GM19463 (cell line): ENCODE measurements at regions not wholly inside any gene's neighbourhood (a gene's known extent, or its start where the extent isn't known, plus 50 kb on each side); places are given as distances from the start of the nearest gene placed in this dataset.

ENCODE experiments used
- ATAC-seq: cut with Tn5 transposase; IDR thresholded peaks from one replicate; pipeline ENCODE4 v1.9.1; 2021; ENCODE audit warnings: mild to moderate bottlenecking, moderate library complexity; ENCODE audit not compliant: unreplicated experiment

GRCh38 chr4:140250989-140251552, 97.1 kb upstream of the MAML3 start:
- no peak for ATAC-seq

DNA sequence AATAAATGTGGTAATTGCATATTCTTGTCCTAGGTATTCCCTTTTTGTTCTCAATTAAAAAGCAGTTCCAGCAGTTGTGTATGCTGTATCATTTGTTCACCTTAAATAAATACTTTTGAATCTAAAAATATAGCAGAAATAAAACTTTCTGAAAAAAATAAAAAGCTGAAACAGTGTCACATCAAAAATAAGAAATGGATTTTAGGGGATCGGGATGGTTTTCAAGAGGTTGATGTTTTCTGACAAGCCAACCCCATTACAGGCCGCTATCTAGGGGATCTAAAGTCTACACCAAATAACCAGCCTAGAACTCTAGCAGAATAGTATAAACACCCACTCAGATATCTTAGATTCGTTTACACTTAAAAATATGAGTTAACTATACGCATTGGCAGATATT, 95.4 kb upstream of the MAML3 start:
- ATAC-seq, result no peak

- ATAC-seq, result no peak
Observed at GRCh38 chr4:140247237-140247636, 93.3 kb upstream of the MAML3 start.

GRCh38 chr4:140246216-140246615, 92.2 kb upstream of the MAML3 start:
- no peak for ATAC-seq

DNA sequence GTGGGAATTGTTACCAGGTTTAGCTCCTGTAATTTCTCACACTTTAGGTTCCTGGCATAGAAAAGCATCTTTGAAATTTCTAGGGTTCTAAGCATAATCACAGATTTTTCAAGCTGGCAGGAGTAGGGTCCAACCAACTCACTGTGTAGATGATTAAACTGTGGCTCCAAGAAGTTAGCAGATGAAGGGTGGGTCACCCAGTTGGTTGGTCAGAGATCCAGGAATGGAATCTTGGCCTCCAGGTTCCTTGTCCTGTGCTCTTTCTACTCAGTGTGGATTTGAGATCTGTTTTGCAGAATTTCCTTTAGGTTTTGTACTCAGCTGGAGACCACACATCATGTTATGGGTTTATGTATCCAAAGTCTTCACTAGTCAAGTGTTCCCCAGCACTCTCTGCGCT, 90.3 kb upstream of the MAML3 start:
- ATAC-seq, result no peak

DNA sequence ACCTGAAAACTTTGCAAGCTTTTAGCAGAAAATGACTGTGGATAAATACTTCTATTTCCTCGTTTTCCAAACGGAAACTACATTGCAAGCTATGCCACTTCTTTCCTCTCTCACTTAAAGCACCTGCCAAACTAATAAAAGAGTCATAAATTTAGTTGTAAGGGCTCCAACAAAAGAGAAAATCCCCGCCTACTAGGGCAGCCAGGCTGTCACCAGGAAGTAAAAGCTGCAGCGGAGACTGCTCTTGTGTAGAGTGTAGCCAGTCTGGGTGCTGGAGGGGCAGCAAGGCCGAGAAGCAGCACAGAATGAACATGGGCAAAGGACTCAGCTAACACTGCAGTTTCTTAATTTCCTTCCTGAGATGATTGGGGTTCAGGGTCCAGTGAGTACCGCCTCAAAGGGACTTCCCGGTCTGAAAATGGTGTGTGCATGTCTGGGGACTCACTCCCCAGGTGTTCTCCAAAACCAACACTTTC, 89.3 kb upstream of the MAML3 start:
- ATAC-seq, result peak; percentile 79

DNA sequence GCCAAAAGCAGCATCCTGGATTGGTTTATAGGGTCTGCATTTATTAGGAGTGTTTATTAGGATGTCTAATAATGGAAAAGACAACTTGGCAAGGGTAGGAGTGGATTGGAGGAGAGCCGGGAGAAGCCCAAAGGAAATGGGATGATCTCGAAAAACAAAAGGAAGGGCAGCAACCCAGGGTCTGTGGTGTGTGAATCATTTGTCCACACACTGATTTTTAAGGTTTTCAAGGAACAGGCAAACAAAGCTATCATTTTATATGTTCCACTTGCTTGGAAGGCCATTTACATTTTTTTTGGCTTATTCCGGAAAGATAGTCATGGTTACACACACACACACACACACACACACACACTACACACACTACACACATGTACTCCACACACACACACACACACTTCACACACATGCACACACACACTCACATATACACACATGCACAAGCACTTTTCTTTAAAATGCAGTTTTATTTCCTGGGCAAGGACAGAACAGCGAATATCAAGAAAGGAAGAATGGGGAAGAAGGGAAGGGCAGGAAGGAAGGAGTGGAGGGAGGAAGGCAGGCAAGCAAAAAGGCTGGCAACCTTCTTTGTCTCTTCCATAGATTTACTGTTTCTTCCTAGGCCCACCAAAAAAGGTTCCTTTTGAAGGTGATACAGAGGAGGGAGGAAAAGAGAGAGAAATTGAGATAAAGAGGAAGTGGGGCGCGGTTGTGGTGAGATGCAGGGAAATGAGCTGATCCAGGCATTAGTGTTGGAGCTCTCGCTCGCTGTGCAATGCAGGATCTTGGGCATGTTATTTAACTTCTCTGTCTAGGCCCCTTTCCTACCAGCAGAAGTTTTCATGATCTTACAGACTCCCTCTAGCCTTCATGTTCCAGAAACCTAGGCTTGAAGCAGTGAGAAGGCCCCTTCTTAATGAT, 88.6 kb upstream of the MAML3 start:
- peak; percentile 64 for ATAC-seq

- no peak for ATAC-seq
Observed at GRCh38 chr4:140240237-140240636, 86.3 kb upstream of the MAML3 start.

- no peak for ATAC-seq
Observed at GRCh38 chr4:140239311-140239710, 85.3 kb upstream of the MAML3 start.

DNA sequence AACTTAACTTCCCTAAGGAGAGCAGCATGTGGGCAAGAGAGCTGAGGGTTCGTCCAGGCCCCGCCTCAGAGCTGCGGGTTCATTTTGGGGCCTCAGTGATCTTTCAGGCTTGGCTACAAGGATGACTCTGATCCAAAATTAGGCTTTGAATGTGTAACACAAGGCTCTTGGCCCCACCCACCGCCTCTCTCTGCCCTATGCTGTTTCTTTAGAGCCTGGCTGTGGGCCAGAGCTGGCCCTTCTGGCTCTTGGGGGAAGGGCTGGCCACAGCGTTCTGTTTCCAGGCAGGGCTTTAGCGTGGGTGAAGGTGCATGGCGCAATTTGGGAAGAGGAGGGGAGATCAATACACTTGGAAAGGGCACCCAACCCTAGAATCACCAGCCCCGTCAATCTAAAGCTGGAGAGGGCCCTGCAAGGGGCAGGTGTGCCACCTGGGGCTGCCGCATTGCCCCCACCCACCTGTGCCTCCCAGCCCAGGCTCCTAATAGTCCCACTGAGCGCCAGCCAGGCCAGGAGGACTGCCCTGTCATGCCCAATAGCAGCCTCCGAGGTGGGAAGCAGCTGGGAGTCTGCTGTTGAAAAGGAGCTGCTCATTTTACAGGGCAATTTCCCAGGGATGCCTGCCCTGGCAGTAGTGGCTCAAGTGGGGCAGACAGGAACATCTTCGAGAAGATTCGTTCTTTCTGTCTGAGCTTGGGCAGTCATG, 84.5 kb upstream of the MAML3 start:
- no peak for ATAC-seq

DNA sequence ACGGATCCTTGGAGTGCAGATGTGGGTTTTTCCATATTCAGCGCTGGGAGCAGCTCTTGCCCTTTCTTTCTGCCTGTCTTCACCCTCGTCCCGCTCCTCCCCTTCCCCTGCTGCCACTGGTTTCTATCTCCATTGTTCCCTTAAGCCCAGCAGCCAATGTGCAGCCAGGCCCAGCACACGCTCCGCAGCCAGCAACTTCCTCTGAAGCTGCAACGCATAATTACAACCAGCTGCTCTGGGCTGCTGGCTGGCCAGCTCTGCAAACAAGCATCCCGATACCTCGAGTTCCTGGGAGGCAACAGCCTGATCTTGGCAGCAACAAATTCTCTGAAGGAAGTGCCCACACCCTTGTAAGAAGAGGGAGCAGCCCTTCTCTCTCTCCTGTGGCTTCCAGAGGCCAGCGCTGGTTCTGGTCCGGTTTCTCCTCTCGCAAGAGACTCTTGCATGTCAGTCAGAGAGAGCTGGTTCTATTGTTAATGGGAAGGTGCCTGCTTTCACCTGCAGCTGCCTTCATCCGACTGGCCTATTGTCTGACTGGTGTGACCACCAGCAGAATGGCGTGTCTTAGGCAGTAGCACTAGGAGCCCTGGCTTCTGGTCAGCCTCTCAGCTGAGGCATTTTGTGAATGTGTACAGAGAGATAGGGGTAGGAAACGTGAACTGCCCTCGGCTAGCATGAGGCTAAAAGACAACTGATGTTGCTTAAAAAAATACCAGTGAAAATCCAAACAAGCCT, 83.8 kb upstream of the MAML3 start:
- no peak for ATAC-seq

DNA sequence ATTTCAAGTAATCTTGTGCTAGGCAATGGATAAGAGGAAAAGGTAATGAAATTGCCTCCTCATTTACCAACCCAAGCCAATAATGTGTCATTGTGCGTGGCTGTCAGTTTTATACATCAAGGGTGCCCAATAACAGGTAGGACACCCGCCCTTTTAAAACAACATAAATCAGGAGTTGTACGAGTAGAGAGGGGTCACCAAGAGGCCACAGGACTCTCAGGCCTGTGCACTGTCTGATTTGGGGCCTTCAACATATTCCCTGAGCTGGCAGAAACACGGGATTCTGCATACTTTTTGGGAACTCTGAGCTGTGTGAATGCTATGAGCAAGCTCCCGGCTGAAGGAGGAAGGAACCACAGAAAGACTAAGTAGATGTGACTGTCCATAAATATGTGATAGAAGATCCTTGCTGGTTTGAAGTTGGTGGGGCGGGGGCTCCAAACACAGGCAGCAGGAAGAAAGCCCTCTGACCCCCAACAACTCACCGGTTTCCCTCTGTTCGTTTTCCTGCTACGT, 82.7 kb upstream of the MAML3 start:
- ATAC-seq, result no peak

- no peak for ATAC-seq
Observed at GRCh38 chr4:140234697-140235060, 80.7 kb upstream of the MAML3 start.

- ATAC-seq, result no peak
Observed at GRCh38 chr4:140233791-140234696, 80.1 kb upstream of the MAML3 start.

GRCh38 chr4:140229881-140230280, 75.9 kb upstream of the MAML3 start:
- no peak for ATAC-seq

DNA sequence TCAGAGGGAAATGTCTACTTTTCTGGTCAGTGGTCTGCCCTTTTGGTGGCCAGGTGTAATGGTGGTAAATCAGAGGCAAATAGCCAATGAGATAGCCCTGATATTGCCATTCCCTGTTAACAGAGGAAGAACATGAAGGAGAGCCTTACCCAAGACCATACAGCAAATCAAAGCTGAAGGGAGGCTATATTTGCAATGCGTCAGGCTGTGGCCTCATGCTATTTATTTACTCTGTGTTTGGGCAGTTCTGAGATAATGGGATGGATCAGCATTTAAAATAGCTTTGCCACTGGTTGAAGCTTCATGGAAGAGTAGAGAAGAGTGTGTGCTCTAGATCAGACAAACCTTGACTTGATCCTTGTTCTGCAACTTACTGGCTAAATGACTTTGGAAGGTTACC, 73.3 kb upstream of the MAML3 start:
- no peak for ATAC-seq

DNA sequence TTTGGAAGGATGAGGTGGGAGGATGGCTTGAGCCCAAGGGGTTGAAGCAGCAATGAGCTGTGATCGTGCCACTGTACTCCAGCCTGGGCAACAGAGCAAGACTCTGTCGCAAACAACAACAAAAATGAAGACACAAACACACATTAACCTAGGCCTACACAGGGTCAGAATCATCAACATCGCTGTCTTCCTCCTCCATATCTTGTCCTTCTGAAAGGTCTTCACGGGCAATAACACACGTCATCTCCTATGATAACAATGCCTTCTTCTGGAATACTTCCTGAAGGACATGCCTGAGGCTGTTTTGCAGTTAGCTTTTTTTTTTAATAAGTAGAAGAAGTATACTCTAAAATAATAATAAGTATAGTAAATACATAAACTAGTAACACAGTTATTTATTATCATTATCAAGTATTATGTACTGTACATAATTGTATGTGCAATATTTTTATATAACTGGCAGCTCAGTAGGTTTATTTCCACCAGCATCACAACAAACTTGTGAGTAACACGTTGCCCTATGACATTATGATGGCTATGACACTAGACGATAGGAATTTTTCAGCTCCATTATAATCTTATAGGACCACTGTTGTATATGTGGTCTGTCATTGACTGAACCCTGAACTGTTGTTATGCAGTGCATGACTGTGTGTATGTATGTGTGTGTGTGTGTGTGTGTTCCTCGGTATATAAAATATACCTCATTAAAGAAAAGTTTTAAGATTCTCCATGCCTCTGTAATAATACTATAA, 69.2 kb upstream of the MAML3 start:
- no peak for ATAC-seq

- ATAC-seq, result no peak
Observed at GRCh38 chr4:140222171-140222570, 68.2 kb upstream of the MAML3 start.

- ATAC-seq, result no peak
Observed at GRCh38 chr4:140220058-140220457, 66.1 kb upstream of the MAML3 start.
